IMR-90 (cell line): ENCODE measurements at regions not wholly inside any gene's neighbourhood (a gene's known extent, or its start where the extent isn't known, plus 50 kb on each side); places are given as distances from the start of the nearest gene placed in this dataset.

Experiments used
- ATAC-seq: fragments of 200-7000 bp; cut with Tn5 transposase; 2 replicates; pipeline ENCODE4 v1.9.1; 2020; ENCODE audit warnings: low read depth, mild to moderate bottlenecking, moderate library complexity
- BruUV-seq: library from RNA; stranded (reverse); fragments of 400-500 nt; replicated peaks from 2 replicates; lab custom pipeline; 2021; lab: Mats Ljungman, UMichigan
- CTCF ChIA-PET: fragments of 300-600 bp; formaldehyde crosslinking; extraction: SDS; loops from one replicate; lab custom pipeline; 2021; ENCODE audit warnings: antibody characterized with exemption; lab: Yijun Ruan, JAX
- POLR2A ChIA-PET: fragments of 300-600 bp; sonication (Branson Sonifier 250); formaldehyde crosslinking; loops from one replicate; lab custom pipeline; 2022; ENCODE audit warnings: antibody characterized with exemption; ENCODE audit not compliant: unreplicated experiment; lab: Charles Lee
- DNase-seq: peaks from one replicate; pipeline ENCODE4 v3.0.0; 2013
- H2AFZ ChIP-seq: replicated peaks from 2 replicates; pipeline ENCODE3; 2013; ENCODE audit warnings: low read length, mild to moderate bottlenecking; ENCODE audit not compliant: poor library complexity
- H2AK5ac ChIP-seq: 2 replicates; pipeline ENCODE4 v1.6.1; 2013; ENCODE audit warnings: low read depth, low read length, inconsistent platforms
- H2AK9ac ChIP-seq: replicated peaks from 2 replicates; pipeline ENCODE3; 2013; ENCODE audit warnings: mild to moderate bottlenecking, low read depth, low read length, moderate library complexity; ENCODE audit not compliant: poor library complexity
- H2BK120ac ChIP-seq: 2 replicates; pipeline ENCODE4 v1.6.1; 2013; ENCODE audit warnings: low read depth, low read length, inconsistent platforms
- H2BK15ac ChIP-seq: 3 replicates; pipeline ENCODE4 v1.6.1; 2013; ENCODE audit warnings: low read depth, low read length, inconsistent platforms
- H2BK20ac ChIP-seq: 2 replicates; pipeline ENCODE4 v1.6.1; 2013; ENCODE audit warnings: low read depth, mild to moderate bottlenecking, inconsistent platforms, low read length, moderate library complexity
- H2BK5ac ChIP-seq: 2 replicates; pipeline ENCODE4 v1.6.1; 2013; ENCODE audit warnings: mild to moderate bottlenecking, low read depth, low read length, inconsistent platforms; ENCODE audit not compliant: poor library complexity, severe bottlenecking
- H3K14ac ChIP-seq: replicated peaks from 2 replicates; pipeline ENCODE4 v1.6.1; 2013; ENCODE audit warnings: low read depth, low read length, inconsistent platforms
- H3K18ac ChIP-seq: 2 replicates; pipeline ENCODE4 v1.6.1; 2013; ENCODE audit warnings: low read depth, low read length, control low read depth
- H3K23ac ChIP-seq: 2 replicates; pipeline ENCODE4 v1.6.1; 2013; ENCODE audit warnings: low read depth, low read length, inconsistent platforms
- H3K27ac ChIP-seq: 2 replicates; pipeline ENCODE4 v1.5.1; 2013; ENCODE audit warnings: mild to moderate bottlenecking, control low read depth, low read length; ENCODE audit not compliant: insufficient read depth
- H3K27me3 ChIP-seq: 2 replicates; pipeline ENCODE4 v1.6.1; 2013; ENCODE audit warnings: low read length; ENCODE audit not compliant: control insufficient read depth, insufficient read depth
- H3K36me3 ChIP-seq: 2 replicates; pipeline ENCODE4 v1.6.1; 2013; ENCODE audit warnings: low read length, mixed read lengths; ENCODE audit not compliant: control insufficient read depth, insufficient read depth
- H3K4ac ChIP-seq: 2 replicates; pipeline ENCODE4 v1.6.1; 2013; ENCODE audit warnings: low read depth, low read length, inconsistent platforms
- H3K4me1 ChIP-seq: 2 replicates; pipeline ENCODE4 v1.6.1; 2013; ENCODE audit warnings: low read length, mixed read lengths; ENCODE audit not compliant: control insufficient read depth, insufficient read depth
- H3K4me2 ChIP-seq: 2 replicates; pipeline ENCODE4 v1.6.1; 2013; ENCODE audit warnings: low read depth, mild to moderate bottlenecking, control low read depth, low read length, moderate library complexity
- H3K4me3 ChIP-seq: 2 replicates; pipeline ENCODE4 v1.5.1; 2013; ENCODE audit warnings: low read depth, mild to moderate bottlenecking, control low read depth, low read length, moderate library complexity; ENCODE audit not compliant: insufficient read depth
- H3K56ac ChIP-seq: 2 replicates; pipeline ENCODE4 v1.6.1; 2013; ENCODE audit warnings: low read length, inconsistent platforms; ENCODE audit not compliant: insufficient read depth; ENCODE audit errors: extremely low read depth
- H3K79me1 ChIP-seq, 2 experiments: 2 replicates each; pipeline ENCODE4 v1.6.1; 2013; ENCODE audit warnings: low read length in 2 of 2, inconsistent platforms in 1 of 2, low read depth in 1 of 2
- H3K9ac ChIP-seq: 2 replicates; pipeline ENCODE4 v1.6.1; 2013; ENCODE audit warnings: low read depth, low read length, control low read depth
- H3K9me1 ChIP-seq: 2 replicates; pipeline ENCODE4 v1.6.1; 2013; ENCODE audit warnings: low read length, inconsistent platforms; ENCODE audit not compliant: insufficient read depth
- H3K9me3 ChIP-seq: 2 replicates; pipeline ENCODE4 v1.6.1; 2013; ENCODE audit warnings: low read length; ENCODE audit not compliant: control insufficient read depth, insufficient read depth
- H4K20me1 ChIP-seq: 2 replicates; pipeline ENCODE4 v1.6.1; 2013; ENCODE audit warnings: low read length, inconsistent platforms; ENCODE audit not compliant: insufficient read depth
- H4K5ac ChIP-seq: 2 replicates; pipeline ENCODE4 v1.6.1; 2013; ENCODE audit warnings: mild to moderate bottlenecking, low read depth, low read length, control low read depth
- H4K8ac ChIP-seq, 2 experiments: 2 replicates each; pipeline ENCODE4 v1.6.1; 2013; ENCODE audit warnings: low read depth in 2 of 2, low read length in 2 of 2, control low read depth in 1 of 2, inconsistent platforms in 1 of 2
- H4K91ac ChIP-seq: 2 replicates; pipeline ENCODE4 v1.6.1; 2013; ENCODE audit warnings: low read depth, low read length, inconsistent platforms; ENCODE audit not compliant: insufficient read depth
- MAFK ChIP-seq: IDR thresholded peaks from 2 replicates; pipeline ENCODE4 v1.6.1; 2012; ENCODE audit warnings: low read depth, low read length, improper control_type of control experiment
- SMC3 ChIP-seq: fragments of 150-350 bp; IDR thresholded peaks from 2 replicates; pipeline ENCODE4 v1.6.1; 2016; ENCODE audit warnings: low read depth, mild to moderate bottlenecking, antibody characterized with exemption, low read length, moderate library complexity
- WGBS, 2 experiments: methylation state at CpG; one replicate each; pipeline versions ENCODE4 v1.1.5 to v1.1.7; 2013; ENCODE audit warnings: missing lambda C conversion rate in 2 of 2; ENCODE audit not compliant: insufficient read length in 1 of 2; ENCODE audit errors: extremely low coverage in 2 of 2; 5-methylcytosine and 5-hydroxymethylcytosine counted together
- dilution Hi-C: fragments of 300-500 bp; cut with HindIII; formaldehyde crosslinking; loops from one replicate; pipeline ENCODE4 v1.14.3; 2018; ENCODE audit warnings: low sequenced_read_pairs; ENCODE audit not compliant: unreplicated experiment
- in situ Hi-C: fragments of 300-500 bp; cut with MboI; formaldehyde crosslinking; loops from 3 replicates; pipeline ENCODE4 v1.14.3; 2019; ENCODE audit warnings: low sequenced_read_pairs, inconsistent platforms, mixed read lengths
- intact Hi-C: fragments of 100-400 bp; cut with micrococcal nuclease; formaldehyde crosslinking; loops from 2 replicates; pipeline ENCODE4 v1.10.0; 2022

GRCh38 chr1:79629414-79629813 lies 622.9 kb upstream of the ADGRL4 start:
- intact Hi-C loops (no loop called here), dilution Hi-C loops (no loop called here), in situ Hi-C loops (no loop called here)
- Histone ChIP-seq H3K36me3 (no peaks in the 10 kb centered on the region), H3K23ac (no peak overlapping the region), H3K18ac (no peak overlapping the region), H4K8ac (no peak overlapping the region), H3K4me3 (no peak overlapping the region), H3K4me1 (no peaks in the 10 kb centered on the region), H3K27me3 (no peaks in the 10 kb centered on the region), H3K4me2 (no peak overlapping the region), H4K20me1 (no peaks in the 10 kb centered on the region), H3K14ac (no peak overlapping the region), H2AFZ (no peak overlapping the region), H2AK9ac (no peak overlapping the region), H3K9me3 (no peaks in the 10 kb centered on the region), H2BK15ac (no peak overlapping the region), H3K9me1 (no peaks in the 10 kb centered on the region), H4K5ac (no peak overlapping the region), H4K91ac (no peak overlapping the region), H3K56ac (no peak overlapping the region), H3K9ac (no peak overlapping the region), H3K79me1 (no peaks in the 10 kb centered on the region), H2BK20ac (no peak overlapping the region), H2BK5ac (no peak overlapping the region), H3K27ac (no peak overlapping the region), H3K4ac (no peak overlapping the region), H2AK5ac (no peak overlapping the region), H2BK120ac (no peak overlapping the region)
- no TSS peak for BruUV-seq
- WGBS, 2 experiments, result no CpG with 5 or more reads among the region's 7 CpGs
- no peak for DNase-seq
- CTCF ChIA-PET, result no interaction called here
- POLR2A ChIA-PET, result no interaction called here
- ATAC-seq, result no peak
- TF ChIP-seq MAFK (no peak), SMC3 (no peak)
